ENCODE measurements at regions not wholly inside any gene's neighbourhood (a gene's known extent, or its start where the extent isn't known, plus 50 kb on each side); places are given as distances from the start of the nearest gene placed in this dataset.

DNA sequence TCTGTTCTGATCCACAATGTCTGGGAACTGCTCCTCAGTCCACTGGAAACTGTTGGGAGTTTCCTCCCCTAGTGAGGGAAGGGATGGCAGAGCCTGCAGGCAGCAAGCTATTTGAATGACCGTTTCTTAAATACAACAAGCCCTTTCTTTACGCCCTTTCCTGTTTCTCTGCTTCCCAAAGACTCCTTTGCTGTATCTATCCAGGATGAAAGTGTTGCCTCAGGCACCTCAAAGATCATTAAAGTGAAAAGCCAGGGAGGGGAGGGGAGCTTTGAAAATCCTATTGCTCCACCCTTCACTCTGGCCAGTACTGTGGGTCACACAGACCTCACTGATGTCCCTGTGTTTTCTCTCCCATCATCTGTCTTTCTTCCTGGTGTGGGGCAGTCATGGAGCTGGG, 213.1 kb downstream of the RNF144B start:
- Mint-ChIP-seq H3K27ac (no peak overlapping the region), H3K9me3 (no peaks in the 10 kb centered on the region), H3K4me1 (peaks cover 4% of the 10 kb centered on the region), H3K27me3 (ENCODE audit: low read depth in 3 of 3) (peaks cover 0 to 7% (median 6%) of the 10 kb centered on the region in 3 donors), H3K4me3 (no peak overlapping the region), H3K36me3 (no peaks in the 10 kb centered on the region)
- no peak overlapping the region for H3K9ac ChIP-seq (ENCODE audit: insufficient read depth, low read length, poor library complexity, severe bottlenecking)
- TF ChIP-seq CTCF (IDR thresholded peaks at IDR 0.05), result no peak
- no peaks in the 10 kb centered on the region for H4K20me1 ChIP-seq (ENCODE audit: insufficient read depth, low read length)
- no peak overlapping the region for H2AFZ ChIP-seq (ENCODE audit: insufficient read depth, low read depth, low read length, poor library complexity, severe bottlenecking)
- H3K27me3 ChIP-seq (ENCODE audit: control insufficient read depth in 2 of 2, insufficient read depth in 2 of 2, low read length in 2 of 2), result no peaks in the 10 kb centered on the region
- DNase-seq, result no peak
- no peaks in the 10 kb centered on the region for H3K36me3 ChIP-seq (replicated peaks in 1 of 2; ENCODE audit: control insufficient read depth in 1 of 2, insufficient read depth in 2 of 2, low read length in 2 of 2)
- intact Hi-C loops (cut with micrococcal nuclease), result no loop called here
- no CpG with 5 or more reads among the region's 2 CpGs for WGBS (ENCODE audit: insufficient coverage)
- H3K27ac ChIP-seq (ENCODE audit: low read depth in 1 of 2, low read length in 2 of 2), result no peak overlapping the region
- H3K4me3 ChIP-seq (replicated peaks in 1 of 3; ENCODE audit: low read depth in 2 of 3, low read length in 3 of 3), result no peak overlapping the region
- no peaks in the 10 kb centered on the region for H3K9me3 ChIP-seq (replicated peaks in 1 of 2; ENCODE audit: control insufficient read depth in 1 of 2, insufficient read depth in 1 of 2, low read length in 2 of 2)
- H3K79me2 ChIP-seq (ENCODE audit: insufficient read depth, low read length), result no peaks in the 10 kb centered on the region
- H3K4me2 ChIP-seq (replicated peaks; ENCODE audit: extremely low read depth, low read length, poor library complexity, severe bottlenecking), result no peak overlapping the region
- no peaks in the 10 kb centered on the region for H3K4me1 ChIP-seq (ENCODE audit: control insufficient read depth in 1 of 2, insufficient read depth in 2 of 2, low read length in 2 of 2)

- Histone ChIP-seq H3K4me1 (ENCODE audit: control insufficient read depth in 1 of 2, insufficient read depth in 2 of 2, low read length in 2 of 2) (no peaks in the 10 kb centered on the region), H4K20me1 (ENCODE audit: insufficient read depth, low read length) (no peaks in the 10 kb centered on the region), H3K36me3 (replicated peaks in 1 of 2; ENCODE audit: control insufficient read depth in 1 of 2, insufficient read depth in 2 of 2, low read length in 2 of 2) (no peaks in the 10 kb centered on the region), H3K9ac (ENCODE audit: insufficient read depth, low read length, poor library complexity, severe bottlenecking) (no peak overlapping the region), H3K27ac (ENCODE audit: low read depth in 1 of 2, low read length in 2 of 2) (no peak overlapping the region), H3K79me2 (ENCODE audit: insufficient read depth, low read length) (no peaks in the 10 kb centered on the region), H3K4me2 (replicated peaks; ENCODE audit: extremely low read depth, low read length, poor library complexity, severe bottlenecking) (no peak overlapping the region), H3K27me3 (ENCODE audit: control insufficient read depth in 2 of 2, insufficient read depth in 2 of 2, low read length in 2 of 2) (no peaks in the 10 kb centered on the region), H3K9me3 (replicated peaks in 1 of 2; ENCODE audit: control insufficient read depth in 1 of 2, insufficient read depth in 1 of 2, low read length in 2 of 2) (no peaks in the 10 kb centered on the region), H2AFZ (ENCODE audit: insufficient read depth, low read depth, low read length, poor library complexity, severe bottlenecking) (no peak overlapping the region), H3K4me3 (replicated peaks in 1 of 3; ENCODE audit: low read depth in 2 of 3, low read length in 3 of 3) (no peak overlapping the region)
- no peaks in the 10 kb centered on the region for H3K4me1 Mint-ChIP-seq
- no peak overlapping the region for H3K4me3 Mint-ChIP-seq
- 93% methylated on average over 2 of the region's 5 CpGs for WGBS (ENCODE audit: insufficient coverage)
- no peak for DNase-seq
- peaks cover 0 to under 1% (median 0%) of the 10 kb centered on the region in 7 donors for H3K9me3 Mint-ChIP-seq
- TF ChIP-seq CTCF (IDR thresholded peaks at IDR 0.05), result no peak
- no peaks in the 10 kb centered on the region for H3K36me3 Mint-ChIP-seq
- peaks cover 0 to 7% (median 6%) of the 10 kb centered on the region in 3 donors for H3K27me3 Mint-ChIP-seq (ENCODE audit: low read depth in 3 of 3)
- no peak overlapping the region for H3K27ac Mint-ChIP-seq
- intact Hi-C loops (cut with micrococcal nuclease), result no loop called here
Observed at GRCh38 chr6:18601516-18602020, 214.4 kb downstream of the RNF144B start.

Measured in CD14-positive monocyte (primary cell).